ENCODE measurements at regions not wholly inside any gene's neighbourhood (a gene's known extent, or its start where the extent isn't known, plus 50 kb on each side); places are given as distances from the start of the nearest gene placed in this dataset.

DNA sequence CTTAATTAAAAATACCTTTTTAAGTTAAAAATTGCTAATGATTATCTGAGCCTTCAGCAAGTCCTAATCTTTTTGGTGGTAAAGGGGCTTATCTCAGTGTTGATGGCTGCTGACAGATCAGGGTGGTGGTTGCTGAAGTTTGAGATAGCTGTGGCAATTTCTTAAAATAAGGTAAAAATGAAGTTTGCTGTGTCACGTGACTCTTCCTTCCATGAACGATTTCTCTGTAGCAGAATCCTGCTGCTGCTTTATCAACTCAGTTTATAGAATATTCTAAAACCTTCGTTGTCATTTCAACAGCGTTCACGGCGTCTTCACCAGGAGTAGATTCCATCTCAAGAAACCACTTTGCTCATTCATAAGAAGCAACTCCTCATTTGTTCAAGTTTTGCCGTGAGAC lies 110.1 kb downstream of the SUCNR1 start:
- TF ChIP-seq PAX5 (IDR thresholded peaks at IDR 0.05; ENCODE audit: insufficient read depth, low read length, severe bottlenecking) (no peak), POLR2A (IDR thresholded peaks at IDR 0.05; ENCODE audit: low read depth, low read length) (no peak)

Data from GM12891 (cell line).